Subcutaneous abdominal adipose tissue (tissue), 5 donors: ENCODE measurements at regions not wholly inside any gene's neighbourhood (a gene's known extent, or its start where the extent isn't known, plus 50 kb on each side); places are given as distances from the start of the nearest gene placed in this dataset.

Experiments used
- H3K27ac ChIP-seq: one replicate; pipeline ENCODE4 v1.7.0; 2013; ENCODE audit warnings: low read depth, mild to moderate bottlenecking, inconsistent platforms, low read length, moderate library complexity
- H3K27me3 ChIP-seq, 5 donors: one replicate each; pipeline ENCODE4 v1.7.0; 2013; ENCODE audit warnings: low read length in 5 of 5, inconsistent platforms in 1 of 5; ENCODE audit not compliant: control insufficient read depth in 5 of 5, insufficient read depth in 4 of 5
- H3K36me3 ChIP-seq, 5 donors: one replicate each; pipeline ENCODE4 v1.7.0; 2013; ENCODE audit warnings: low read length in 5 of 5; ENCODE audit not compliant: control insufficient read depth in 5 of 5, insufficient read depth in 5 of 5
- H3K4me1 ChIP-seq, 5 donors: one replicate each; pipeline ENCODE4 v1.7.0; 2013; ENCODE audit warnings: low read length in 5 of 5, mild to moderate bottlenecking in 3 of 5, moderate library complexity in 1 of 5; ENCODE audit not compliant: control insufficient read depth in 5 of 5, insufficient read depth in 5 of 5
- H3K4me3 ChIP-seq, 5 donors: one replicate each; pipeline ENCODE4 v1.7.0; 2013; ENCODE audit warnings: low read length in 5 of 5, low read depth in 1 of 5
- H3K9ac ChIP-seq, 5 donors: one replicate each; pipeline ENCODE4 v1.7.0; 2013; ENCODE audit warnings: low read length in 5 of 5, mild to moderate bottlenecking in 4 of 5, moderate library complexity in 3 of 5
- H3K9me3 ChIP-seq, 5 donors: one replicate each; pipeline ENCODE4 v1.7.0; 2013; ENCODE audit warnings: low read length in 5 of 5; ENCODE audit not compliant: control insufficient read depth in 5 of 5
- donor health status: healthy.
- donor health status: healthy.
- donor health status: healthy.
- donor health status: healthy.
- donor health status: healthy.

GRCh38 chr1:90362163-90362562, 354.9 kb downstream of the BARHL2 start:
- H3K36me3 ChIP-seq: no peaks in the 10 kb centered on the region
- no peaks in the 10 kb centered on the region for H3K4me1 ChIP-seq
- H3K4me3 ChIP-seq: no peak overlapping the region
- H3K9ac ChIP-seq: no peak overlapping the region
- peaks cover 0 to 9% (median 0%) of the 10 kb centered on the region in 5 donors for H3K9me3 ChIP-seq
- H3K27me3 ChIP-seq: peaks cover 0 to 2% (median 0%) of the 10 kb centered on the region in 5 donors
- no peak overlapping the region for H3K27ac ChIP-seq

GRCh38 chr1:90361026-90361425, 356.1 kb downstream of the BARHL2 start:
- H3K9me3 ChIP-seq: peaks cover 0 to 9% (median 0%) of the 10 kb centered on the region in 5 donors
- H3K4me1 ChIP-seq: no peaks in the 10 kb centered on the region
- peaks cover 0 to 2% (median 0%) of the 10 kb centered on the region in 5 donors for H3K27me3 ChIP-seq
- no peak overlapping the region for H3K27ac ChIP-seq
- no peaks in the 10 kb centered on the region for H3K36me3 ChIP-seq
- no peak overlapping the region for H3K9ac ChIP-seq
- H3K4me3 ChIP-seq: no peak overlapping the region

- no peaks in the 10 kb centered on the region for H3K36me3 ChIP-seq
- no peaks in the 10 kb centered on the region for H3K4me1 ChIP-seq
- H3K9me3 ChIP-seq: peaks cover 0 to 5% (median 0%) of the 10 kb centered on the region in 5 donors
- no peak overlapping the region for H3K27ac ChIP-seq
- peaks cover 0 to 2% (median 0%) of the 10 kb centered on the region in 5 donors for H3K27me3 ChIP-seq
- H3K9ac ChIP-seq: no peak overlapping the region
- H3K4me3 ChIP-seq: no peak overlapping the region
Observed at GRCh38 chr1:90359994-90360393, 357.1 kb downstream of the BARHL2 start.

DNA sequence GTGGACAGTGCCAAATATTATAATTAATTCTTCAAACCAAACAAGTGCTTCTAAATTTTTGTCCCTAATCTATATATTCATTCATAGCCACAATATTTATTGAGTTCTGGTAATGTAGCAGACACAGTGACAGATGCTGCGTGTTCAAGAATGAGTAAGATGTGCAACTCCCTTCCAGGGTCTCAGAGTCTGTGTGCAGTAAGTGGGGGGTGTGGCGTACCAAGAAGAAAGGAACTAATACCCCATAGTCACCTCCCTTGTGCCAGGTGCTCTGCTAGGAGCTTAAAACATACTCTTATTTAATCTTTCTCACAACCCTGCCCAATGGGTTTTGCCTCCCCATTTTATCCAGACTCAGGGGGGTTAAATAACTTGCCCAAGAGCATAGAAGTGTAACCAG, 358.7 kb downstream of the BARHL2 start:
- Histone ChIP-seq H3K36me3 (no peaks in the 10 kb centered on the region), H3K27me3 (peaks cover 0 to 2% (median 0%) of the 10 kb centered on the region in 5 donors), H3K4me1 (no peaks in the 10 kb centered on the region), H3K4me3 (no peak overlapping the region), H3K9ac (no peak overlapping the region), H3K9me3 (no peaks in the 10 kb centered on the region), H3K27ac (no peak overlapping the region)

GRCh38 chr1:90357995-90358394, 359.1 kb downstream of the BARHL2 start:
- Histone ChIP-seq H3K4me1 (no peaks in the 10 kb centered on the region), H3K9ac (no peak overlapping the region), H3K27ac (no peak overlapping the region), H3K4me3 (no peak overlapping the region), H3K36me3 (no peaks in the 10 kb centered on the region), H3K27me3 (peaks cover 0 to 2% (median 0%) of the 10 kb centered on the region in 5 donors), H3K9me3 (no peaks in the 10 kb centered on the region)

- no peak overlapping the region for H3K27ac ChIP-seq
- no peak overlapping the region for H3K4me3 ChIP-seq
- H3K9ac ChIP-seq: no peak overlapping the region
- no peaks in the 10 kb centered on the region for H3K36me3 ChIP-seq
- H3K9me3 ChIP-seq: no peaks in the 10 kb centered on the region
- H3K4me1 ChIP-seq: no peaks in the 10 kb centered on the region
- H3K27me3 ChIP-seq: peaks cover 0 to 2% (median 0%) of the 10 kb centered on the region in 5 donors
Observed at GRCh38 chr1:90356991-90357390, 360.1 kb downstream of the BARHL2 start.

DNA sequence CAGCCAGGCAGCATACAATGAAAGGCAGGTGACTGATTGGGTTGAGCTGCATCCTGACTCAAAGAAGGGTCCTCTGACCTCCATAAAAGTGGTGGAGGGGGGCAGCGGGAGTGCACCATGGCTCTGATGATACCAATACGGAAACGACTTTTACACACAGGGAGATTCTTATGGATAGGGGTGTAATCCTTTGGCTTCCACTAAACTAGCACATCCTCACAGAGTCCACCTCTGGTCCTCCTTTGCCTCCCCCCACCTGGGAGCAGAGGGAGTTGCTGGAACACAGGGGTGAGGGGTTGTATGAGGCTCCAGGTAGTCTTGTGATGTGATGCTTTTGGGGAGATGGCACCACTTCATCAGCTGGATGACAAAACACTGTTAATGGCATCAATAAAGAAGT, 361.0 kb downstream of the BARHL2 start:
- Histone ChIP-seq H3K27me3 (peaks cover 0 to 2% (median 0%) of the 10 kb centered on the region in 5 donors), H3K36me3 (no peaks in the 10 kb centered on the region), H3K9ac (no peak overlapping the region), H3K4me3 (no peak overlapping the region), H3K27ac (no peak overlapping the region), H3K9me3 (no peaks in the 10 kb centered on the region), H3K4me1 (no peaks in the 10 kb centered on the region)

- Histone ChIP-seq H3K27me3 (peaks cover 0 to 2% (median 0%) of the 10 kb centered on the region in 5 donors), H3K4me3 (no peak overlapping the region), H3K27ac (no peak overlapping the region), H3K36me3 (no peaks in the 10 kb centered on the region), H3K9me3 (no peaks in the 10 kb centered on the region), H3K4me1 (no peaks in the 10 kb centered on the region), H3K9ac (no peak overlapping the region)
Observed at GRCh38 chr1:90354704-90355103, 359.8 kb downstream of the ZNF326 start.

- Histone ChIP-seq H3K4me3 (no peak overlapping the region), H3K36me3 (no peaks in the 10 kb centered on the region), H3K27ac (no peak overlapping the region), H3K9me3 (peaks cover 0 to 13% (median 6%) of the 10 kb centered on the region in 5 donors), H3K4me1 (no peaks in the 10 kb centered on the region), H3K9ac (no peak overlapping the region), H3K27me3 (no peaks in the 10 kb centered on the region)
Observed at GRCh38 chr1:90351019-90351418, 356.1 kb downstream of the ZNF326 start.

- H3K27me3 ChIP-seq: no peaks in the 10 kb centered on the region
- H3K9ac ChIP-seq: no peak overlapping the region
- no peaks in the 10 kb centered on the region for H3K4me1 ChIP-seq
Observed at GRCh38 chr1:90349510-90349909, 354.6 kb downstream of the ZNF326 start.

DNA sequence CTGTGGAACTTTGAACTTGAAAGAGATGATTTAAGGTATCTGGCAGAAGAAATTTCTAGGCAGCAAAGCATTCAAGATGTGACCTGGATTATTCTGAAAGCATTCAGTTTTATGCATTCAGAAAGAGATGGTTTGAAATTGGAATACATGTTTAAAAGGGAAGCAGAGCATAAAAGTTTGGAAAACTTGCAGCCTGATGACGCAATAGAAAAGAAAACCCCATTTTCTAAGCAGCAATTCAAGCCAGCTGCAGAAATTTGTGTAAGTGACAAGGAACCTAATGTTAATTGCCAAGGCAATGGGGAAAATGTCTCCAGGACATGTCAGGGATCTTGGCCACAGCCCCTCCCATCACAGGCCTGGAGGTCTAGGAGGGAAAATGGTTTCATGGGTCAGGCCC, 354.0 kb downstream of the ZNF326 start:
- Histone ChIP-seq H3K27me3 (no peaks in the 10 kb centered on the region), H3K36me3 (no peaks in the 10 kb centered on the region), H3K4me3 (no peak overlapping the region), H3K9ac (no peak overlapping the region), H3K27ac (no peak overlapping the region), H3K9me3 (peaks cover 0 to 13% (median 6%) of the 10 kb centered on the region in 5 donors), H3K4me1 (peaks cover 0 to 3% (median 0%) of the 10 kb centered on the region in 5 donors)

More at GRCh38 chr1:90349510-90349909, 354.6 kb downstream of the ZNF326 start:
- H3K9me3 ChIP-seq: peaks cover 0 to 13% (median 6%) of the 10 kb centered on the region in 5 donors
- no peak overlapping the region for H3K4me3 ChIP-seq
- H3K36me3 ChIP-seq: no peaks in the 10 kb centered on the region
- H3K27ac ChIP-seq: no peak overlapping the region
